NCI-H2227 (cell line): ENCODE measurements at regions not wholly inside any gene's neighbourhood (a gene's known extent, or its start where the extent isn't known, plus 50 kb on each side); places are given as distances from the start of the nearest gene placed in this dataset.
"Not testable (repeated sequence)": the region's sequence is repeated elsewhere in the genome, so short reads cannot be mapped to it uniquely, and the experiment has no call there.

Source experiments
- DNase-seq: peaks from one replicate; lab custom pipeline; 2025; ENCODE audit not compliant: unreplicated experiment; lab: John Stamatoyannopoulos, UW

GRCh38 chr7:17396692-17397091, 98.2 kb downstream of the AHR start:
- DNase-seq = no peak

- no peak for DNase-seq
Measured at GRCh38 chr7:17401791-17402627, 103.6 kb downstream of the AHR start.

- no peak for DNase-seq
Measured at GRCh38 chr7:17402628-17403278, 104.3 kb downstream of the AHR start.

GRCh38 chr7:17404006-17404405, 105.6 kb downstream of the AHR start:
- no peak for DNase-seq

- no peak for DNase-seq
Measured at GRCh38 chr7:17405786-17406185, 107.3 kb downstream of the AHR start.

- DNase-seq = no peak
Measured at GRCh38 chr7:17406738-17407137, 108.3 kb downstream of the AHR start.

GRCh38 chr7:17407229-17407628, 108.8 kb downstream of the AHR start:
- DNase-seq = no peak

- DNase-seq = no peak
Measured at GRCh38 chr7:17408245-17408903, 109.9 kb downstream of the AHR start.

GRCh38 chr7:17408904-17409290, 110.4 kb downstream of the AHR start:
- no peak for DNase-seq

GRCh38 chr7:17411922-17412321, 113.5 kb downstream of the AHR start:
- DNase-seq = no peak

- DNase-seq = no peak
Measured at GRCh38 chr7:17412883-17413282, 114.4 kb downstream of the AHR start.

GRCh38 chr7:17415955-17416354, 117.5 kb downstream of the AHR start:
- DNase-seq = no peak

GRCh38 chr7:17420308-17421015, 122.0 kb downstream of the AHR start:
- DNase-seq = not testable (repeated sequence)

GRCh38 chr7:17421941-17422340, 123.5 kb downstream of the AHR start:
- no peak for DNase-seq

- no peak for DNase-seq
Measured at GRCh38 chr7:17422966-17423365, 124.5 kb downstream of the AHR start.

GRCh38 chr7:17427924-17428323, 129.5 kb downstream of the AHR start:
- DNase-seq = no peak

GRCh38 chr7:17429579-17429978, 131.1 kb downstream of the AHR start:
- DNase-seq = no peak

- no peak for DNase-seq
Measured at GRCh38 chr7:17432793-17433192, 134.3 kb downstream of the AHR start.

- no peak for DNase-seq
Measured at GRCh38 chr7:17434191-17434590, 135.7 kb downstream of the AHR start.

GRCh38 chr7:17434841-17435692, 136.6 kb downstream of the AHR start:
- DNase-seq = no peak

- no peak for DNase-seq
Measured at GRCh38 chr7:17436126-17436525, 137.7 kb downstream of the AHR start.
